DMS153 treated with DMSO at 0.1 percent for 48 hours (cell line): ENCODE measurements at regions not wholly inside any gene's neighbourhood (a gene's known extent, or its start where the extent isn't known, plus 50 kb on each side); places are given as distances from the start of the nearest gene placed in this dataset.

ENCODE experiments used
- DNase-seq: peaks from one replicate; lab custom pipeline; 2025; ENCODE audit not compliant: unreplicated experiment; lab: John Stamatoyannopoulos, UW

GRCh38 chr2:40783704-40784103, 331.8 kb upstream of the SLC8A1 start:
- no peak for DNase-seq

GRCh38 chr2:40786636-40787035, 334.7 kb upstream of the SLC8A1 start:
- no peak for DNase-seq

- no peak for DNase-seq
Observed at GRCh38 chr2:40797120-40797519, 345.2 kb upstream of the SLC8A1 start.

GRCh38 chr2:40803900-40804299, 352.0 kb upstream of the SLC8A1 start:
- no peak for DNase-seq

GRCh38 chr2:40809156-40809555, 357.3 kb upstream of the SLC8A1 start:
- DNase-seq = no peak

GRCh38 chr2:40814616-40815015, 362.7 kb upstream of the SLC8A1 start:
- DNase-seq = peak; percentile 57

GRCh38 chr2:40820319-40820718, 368.4 kb upstream of the SLC8A1 start:
- no peak for DNase-seq

- no peak for DNase-seq
Observed at GRCh38 chr2:40823478-40823877, 371.6 kb upstream of the SLC8A1 start.

GRCh38 chr2:40824278-40824677, 372.4 kb upstream of the SLC8A1 start:
- peak; percentile 43 for DNase-seq

GRCh38 chr2:40827392-40827791, 375.5 kb upstream of the SLC8A1 start:
- no peak for DNase-seq

GRCh38 chr2:40831321-40831873, 379.5 kb upstream of the SLC8A1 start:
- no peak for DNase-seq

- DNase-seq = no peak
Observed at GRCh38 chr2:40841856-40842255, 390.0 kb upstream of the SLC8A1 start.

- no peak for DNase-seq
Observed at GRCh38 chr2:40844353-40845277, 392.7 kb upstream of the SLC8A1 start.

- DNase-seq = no peak
Observed at GRCh38 chr2:40851661-40852060, 399.8 kb upstream of the SLC8A1 start.

- no peak for DNase-seq
Observed at GRCh38 chr2:40859617-40860016, 407.7 kb upstream of the SLC8A1 start.

GRCh38 chr2:40867829-40868228, 415.9 kb upstream of the SLC8A1 start:
- DNase-seq = no peak

GRCh38 chr2:40872580-40872979, 420.7 kb upstream of the SLC8A1 start:
- no peak for DNase-seq

GRCh38 chr2:40874380-40874779, 422.5 kb upstream of the SLC8A1 start:
- no peak for DNase-seq

- DNase-seq = no peak
Observed at GRCh38 chr2:40877734-40878288, 425.9 kb upstream of the SLC8A1 start.

- no peak for DNase-seq
Observed at GRCh38 chr2:40879305-40879704, 427.4 kb upstream of the SLC8A1 start.

GRCh38 chr2:40886100-40886499, 434.2 kb upstream of the SLC8A1 start:
- DNase-seq = no peak

- no peak for DNase-seq
Observed at GRCh38 chr2:40886655-40887054, 434.8 kb upstream of the SLC8A1 start.
